Omental fat pad (tissue), 3 donors: ENCODE measurements at regions not wholly inside any gene's neighbourhood (a gene's known extent, or its start where the extent isn't known, plus 50 kb on each side); places are given as distances from the start of the nearest gene placed in this dataset.

Source experiments
- ATAC-seq: fragments of 150-250 bp; one replicate; pipeline ENCODE4 v1.9.1; 2016; ENCODE audit warnings: mild to moderate bottlenecking, moderate library complexity; ENCODE audit not compliant: low FRiP score
- DNase-seq: peaks from one replicate; pipeline ENCODE4 v3.0.0-alpha.2; 2019; ENCODE audit warnings: low spot score
- TF ChIP-seq, protein P1 (sequence below), 3 donors: fragments of 450-650 bp; IDR thresholded peaks; one replicate each; pipeline ENCODE4 v1.5.1; 2016 to 2017; ENCODE audit warnings: antibody characterized with exemption in 3 of 3, mild to moderate bottlenecking in 3 of 3, moderate library complexity in 2 of 3

DNA sequence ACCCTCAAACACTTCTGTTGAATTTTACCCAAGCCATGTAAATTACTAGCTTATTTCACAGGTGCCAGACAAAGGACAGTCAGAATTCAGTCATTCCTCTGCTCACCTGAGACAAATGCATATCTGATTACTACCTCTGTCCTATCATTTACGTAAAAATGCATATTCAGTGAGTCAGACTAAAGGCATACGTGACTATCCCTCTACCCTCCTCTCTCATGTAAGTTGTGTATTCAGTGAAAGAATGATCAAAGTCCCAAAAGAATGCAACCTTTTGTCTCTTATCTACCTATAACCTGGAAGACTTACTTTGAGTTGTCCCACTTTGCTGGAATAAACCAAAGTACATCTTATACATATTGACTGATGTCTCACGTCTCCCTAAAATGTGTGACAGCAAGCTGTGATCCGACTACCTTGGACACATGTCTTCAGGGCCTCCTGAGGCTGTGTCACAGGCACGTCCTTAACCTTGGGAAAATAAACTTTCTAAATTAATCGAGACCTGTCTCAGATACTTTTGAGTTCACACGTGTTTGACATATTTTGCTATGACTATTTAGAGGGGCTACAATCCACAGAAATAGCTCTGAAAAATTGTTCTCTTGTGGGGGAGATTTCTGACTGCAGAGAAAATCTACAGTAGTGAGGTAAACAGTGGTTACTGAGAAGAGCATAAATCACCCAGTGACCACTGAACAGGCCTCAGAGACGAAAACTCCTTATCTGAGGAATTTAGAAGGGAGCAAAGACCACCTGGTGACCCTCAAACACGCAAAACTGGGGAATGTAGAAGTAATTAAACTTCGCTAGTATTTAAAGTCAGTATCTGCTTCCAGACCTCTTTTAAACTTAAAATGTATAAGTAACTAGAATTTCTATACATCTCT, 1575.8 kb downstream of the STIM2 start:
- DNase-seq (no peak), ATAC-seq (no peak)
- TF ChIP-seq, protein P1, sequence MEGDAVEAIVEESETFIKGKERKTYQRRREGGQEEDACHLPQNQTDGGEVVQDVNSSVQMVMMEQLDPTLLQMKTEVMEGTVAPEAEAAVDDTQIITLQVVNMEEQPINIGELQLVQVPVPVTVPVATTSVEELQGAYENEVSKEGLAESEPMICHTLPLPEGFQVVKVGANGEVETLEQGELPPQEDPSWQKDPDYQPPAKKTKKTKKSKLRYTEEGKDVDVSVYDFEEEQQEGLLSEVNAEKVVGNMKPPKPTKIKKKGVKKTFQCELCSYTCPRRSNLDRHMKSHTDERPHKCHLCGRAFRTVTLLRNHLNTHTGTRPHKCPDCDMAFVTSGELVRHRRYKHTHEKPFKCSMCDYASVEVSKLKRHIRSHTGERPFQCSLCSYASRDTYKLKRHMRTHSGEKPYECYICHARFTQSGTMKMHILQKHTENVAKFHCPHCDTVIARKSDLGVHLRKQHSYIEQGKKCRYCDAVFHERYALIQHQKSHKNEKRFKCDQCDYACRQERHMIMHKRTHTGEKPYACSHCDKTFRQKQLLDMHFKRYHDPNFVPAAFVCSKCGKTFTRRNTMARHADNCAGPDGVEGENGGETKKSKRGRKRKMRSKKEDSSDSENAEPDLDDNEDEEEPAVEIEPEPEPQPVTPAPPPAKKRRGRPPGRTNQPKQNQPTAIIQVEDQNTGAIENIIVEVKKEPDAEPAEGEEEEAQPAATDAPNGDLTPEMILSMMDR (IDR thresholded peaks at IDR 0.05): no peak

DNA sequence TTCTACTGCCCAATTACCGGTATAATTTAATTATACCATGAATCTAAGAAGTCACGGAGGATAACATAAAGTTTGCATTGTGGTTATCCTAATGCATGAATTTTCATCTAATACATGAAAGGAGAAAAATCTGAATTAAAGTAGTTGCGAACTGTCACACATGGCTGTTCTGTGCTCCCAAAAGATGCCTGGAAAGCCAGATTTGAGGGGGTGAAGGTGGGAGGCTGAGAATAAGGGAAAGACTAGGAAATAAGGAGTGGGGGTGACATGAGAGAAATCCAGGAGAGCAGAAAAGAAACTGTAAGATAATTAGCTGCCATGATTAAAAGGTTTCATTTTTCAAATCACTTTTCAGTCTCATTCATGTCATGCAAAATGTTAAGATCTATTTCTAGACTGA, 1582.7 kb downstream of the STIM2 start:
- ATAC-seq: no peak
- TF ChIP-seq, protein P1 (IDR thresholded peaks at IDR 0.05): no peak

DNA sequence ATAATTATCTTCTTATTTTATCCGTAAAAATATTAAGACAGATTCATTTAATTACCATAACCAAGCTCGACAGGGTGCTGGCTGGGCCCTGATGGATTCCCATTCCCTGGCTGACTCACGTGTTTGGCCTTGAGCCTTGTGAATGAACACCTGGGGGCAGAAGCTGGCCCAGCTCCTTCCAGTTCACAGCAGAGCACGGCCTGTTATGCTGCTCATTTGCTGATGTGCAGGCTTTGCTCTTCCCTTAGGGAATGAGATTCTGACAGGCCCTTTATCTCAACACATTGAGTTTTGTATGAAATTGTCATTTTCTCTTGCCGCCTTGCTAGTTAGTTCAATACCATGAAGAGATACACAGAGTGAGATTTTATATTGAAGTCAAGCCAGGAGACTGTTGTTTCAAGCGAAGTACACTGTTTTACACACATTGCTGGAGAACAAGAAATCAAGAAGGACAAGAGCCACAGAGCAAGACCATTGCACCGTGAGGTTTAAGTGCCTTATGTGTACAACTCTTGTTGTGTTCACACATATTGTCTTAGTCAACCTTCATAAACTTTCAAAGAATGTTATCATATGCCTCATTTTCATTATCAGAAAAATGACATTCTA, 1583.3 kb downstream of the STIM2 start:
- TF ChIP-seq, protein P1 (IDR thresholded peaks at IDR 0.05): no peak
- ATAC-seq (no peak), DNase-seq (no peak)

More for the DNA sequence above, 1582.7 kb downstream of the STIM2 start:
- no peak for DNase-seq

DNA sequence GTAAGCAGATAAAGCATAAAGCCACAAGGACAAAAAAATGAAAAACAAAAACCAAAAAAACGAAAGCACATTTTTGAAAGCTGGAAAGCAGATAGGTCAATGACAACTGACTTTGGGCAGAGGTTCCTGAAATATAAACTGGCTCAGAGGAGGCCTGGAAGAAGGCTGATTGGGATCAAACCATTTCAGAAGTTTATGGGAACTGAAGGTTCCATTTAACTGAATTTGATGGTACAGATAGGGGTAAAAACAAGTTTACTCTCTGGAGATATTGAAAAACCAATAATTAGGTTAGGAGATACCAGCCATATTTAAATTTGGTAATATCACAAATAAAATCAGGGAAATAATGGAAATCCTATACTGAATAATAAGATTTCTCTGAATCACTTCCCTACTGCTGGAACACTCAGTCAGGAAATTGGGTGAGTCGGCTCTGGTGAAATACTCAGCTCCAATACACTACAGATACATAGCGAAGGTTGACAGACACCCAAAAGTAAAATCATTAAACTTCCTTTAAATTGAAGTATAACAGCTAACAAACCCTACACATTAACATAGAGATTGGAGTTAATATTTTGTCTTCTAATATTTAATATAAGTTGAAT, 1584.3 kb downstream of the STIM2 start:
- no peak for DNase-seq
- TF ChIP-seq, protein P1 (IDR thresholded peaks at IDR 0.05): no peak
- no peak for ATAC-seq

DNA sequence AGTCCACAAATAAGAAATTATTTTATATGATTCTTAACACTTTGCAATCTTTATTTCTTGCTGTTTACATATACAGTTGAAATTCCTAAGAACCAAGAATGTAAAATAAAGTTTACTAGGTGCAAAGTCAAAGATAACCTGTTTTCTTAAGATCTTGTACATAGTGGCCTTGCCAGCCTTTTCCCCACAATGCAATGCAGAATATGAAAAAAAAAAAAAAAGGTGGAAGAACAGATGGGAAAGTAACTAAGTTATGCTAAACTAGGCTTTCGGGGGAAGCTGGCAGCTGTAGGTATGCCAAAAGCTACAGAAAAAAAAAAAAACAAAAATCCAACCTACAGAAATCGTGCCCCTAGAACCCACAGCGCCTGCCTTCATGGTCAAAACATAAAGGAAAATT, 1588.4 kb downstream of the STIM2 start:
- no peak for DNase-seq
- TF ChIP-seq, protein P1 (IDR thresholded peaks at IDR 0.05): no peak
- ATAC-seq: no peak

DNA sequence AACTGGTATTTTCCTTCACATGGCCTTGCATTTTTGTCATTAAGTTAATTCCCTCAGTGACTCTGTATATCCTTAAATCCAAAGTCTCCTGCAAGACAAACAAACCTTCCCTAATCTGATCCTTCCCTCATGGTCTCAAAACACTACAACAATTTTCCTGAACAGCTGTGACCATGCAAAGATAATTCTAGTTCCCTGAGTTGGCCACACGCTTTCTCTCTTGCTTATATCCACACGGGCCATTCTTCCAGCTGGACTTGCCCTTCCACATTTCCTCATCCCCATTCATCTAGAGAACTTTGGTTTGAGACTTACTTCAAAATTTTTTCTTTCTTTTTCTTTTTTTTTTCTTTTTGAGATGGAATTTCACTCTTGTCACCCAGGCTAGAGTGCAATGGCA, 1590.7 kb downstream of the STIM2 start:
- TF ChIP-seq, protein P1 (IDR thresholded peaks at IDR 0.05): no peak
- ATAC-seq: no peak

More for the DNA sequence above, 1590.7 kb downstream of the STIM2 start:
- no peak for DNase-seq
